NCI-H1105 treated with DMSO at 0.1 percent for 48 hours (cell line): ENCODE measurements at regions not wholly inside any gene's neighbourhood (a gene's known extent, or its start where the extent isn't known, plus 50 kb on each side); places are given as distances from the start of the nearest gene placed in this dataset.
"Not testable (repeated sequence)": the region's sequence is repeated elsewhere in the genome, so short reads cannot be mapped to it uniquely, and the experiment has no call there.

ENCODE experiments used
- DNase-seq: peaks from one replicate; lab custom pipeline; 2025; lab: John Stamatoyannopoulos, UW

DNA sequence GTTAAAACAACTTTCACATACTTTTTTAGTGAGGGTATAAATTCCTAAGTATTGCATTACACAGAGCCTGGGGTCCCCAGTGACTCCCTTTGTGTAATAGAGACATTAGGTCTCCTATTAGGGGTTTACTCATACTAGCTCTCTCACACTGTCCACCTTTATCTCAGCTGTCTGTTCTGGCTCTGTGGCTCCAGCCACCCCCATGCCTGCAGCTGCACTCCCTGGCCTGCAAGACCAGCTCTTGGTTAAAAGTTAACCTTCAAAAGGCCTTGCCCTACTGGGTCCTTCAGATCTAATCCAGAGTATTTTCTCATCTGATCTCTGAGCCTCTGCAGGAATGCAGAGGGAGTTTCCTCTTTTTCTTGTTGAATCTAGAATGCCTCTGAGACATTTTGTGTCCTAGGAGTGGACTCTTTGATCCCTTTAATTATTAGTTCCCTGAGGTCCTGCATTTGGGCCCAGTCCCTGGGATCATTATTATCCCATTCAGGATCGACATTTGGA lies 280.9 kb downstream of the PYDC2 start:
- not testable (repeated sequence) for DNase-seq

GRCh38 chr3:191743283-191743682 lies 282.3 kb downstream of the PYDC2 start:
- DNase-seq, result no peak

DNA sequence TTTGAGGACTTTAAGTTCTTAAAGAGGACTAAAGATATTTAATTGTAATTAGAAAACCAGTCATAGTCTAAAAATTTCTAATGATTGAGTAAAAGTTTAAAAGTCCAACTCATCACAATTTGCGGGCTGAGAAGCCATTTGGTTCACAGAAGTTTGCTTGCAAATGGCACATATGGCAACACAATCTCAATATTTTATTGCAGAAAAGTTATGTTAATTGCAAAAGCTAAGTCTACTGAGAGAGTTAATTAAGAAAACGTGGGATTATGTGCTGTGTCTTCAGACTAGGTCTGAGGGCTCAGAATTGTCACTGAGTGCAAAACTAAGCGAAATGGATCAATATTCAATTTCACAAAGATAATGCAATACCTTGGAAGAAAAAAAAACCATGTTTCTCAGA lies 289.7 kb downstream of the PYDC2 start:
- DNase-seq, result no peak

GRCh38 chr3:191753196-191753595 lies 292.2 kb downstream of the PYDC2 start:
- DNase-seq, result no peak

GRCh38 chr3:191761906-191762305 lies 300.9 kb downstream of the PYDC2 start:
- no peak for DNase-seq

DNA sequence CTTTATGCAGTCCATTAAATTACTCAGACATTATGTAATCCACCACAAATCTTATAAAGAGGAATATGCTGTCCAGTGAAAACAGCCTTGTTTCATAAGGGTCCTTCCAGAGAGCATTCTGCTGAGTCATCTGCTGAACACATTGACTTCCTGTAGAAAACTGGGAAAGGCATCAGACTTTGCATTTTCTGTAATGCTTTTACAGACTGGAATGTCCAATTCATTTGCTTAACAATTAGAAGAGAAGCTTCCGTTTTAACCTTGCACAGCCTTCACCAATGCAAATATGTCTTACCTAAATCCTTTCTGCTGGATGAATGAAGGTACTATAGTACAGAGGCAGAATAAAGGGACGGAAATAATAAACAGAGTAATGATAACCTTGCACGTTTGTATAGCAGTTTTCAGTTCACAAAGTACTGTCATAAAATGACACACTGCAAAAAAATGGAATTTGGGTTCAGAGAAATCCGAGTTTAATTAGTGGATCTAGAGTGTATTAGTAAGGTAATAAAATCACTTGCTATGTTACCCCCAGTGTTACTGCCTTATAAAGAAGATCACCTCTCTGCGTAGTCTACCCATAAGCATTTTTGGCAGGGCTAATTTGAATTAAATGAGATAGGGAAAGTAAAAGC lies 301.5 kb downstream of the PYDC2 start:
- no peak for DNase-seq

- DNase-seq, result no peak
Observed at GRCh38 chr3:191768421-191768820, 307.5 kb downstream of the PYDC2 start.

DNA sequence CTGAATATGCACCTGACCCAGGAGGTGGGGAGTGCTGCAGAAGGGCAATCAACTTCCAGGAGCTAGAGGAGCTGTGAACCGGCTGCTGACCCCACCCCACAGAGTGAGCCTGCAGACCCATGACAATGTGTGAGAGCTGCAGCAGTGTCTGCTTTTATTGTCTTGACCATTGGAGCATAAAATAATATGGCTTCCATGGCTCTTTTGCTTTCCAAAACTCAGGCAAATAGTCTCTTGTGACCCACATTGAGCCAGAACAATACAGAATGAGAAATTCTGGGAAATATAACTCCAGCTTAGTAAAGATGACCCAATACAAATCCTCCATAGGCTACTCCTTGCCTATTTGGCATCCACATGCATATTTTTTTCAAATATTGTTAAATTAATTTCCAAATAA lies 309.6 kb downstream of the PYDC2 start:
- no peak for DNase-seq

DNA sequence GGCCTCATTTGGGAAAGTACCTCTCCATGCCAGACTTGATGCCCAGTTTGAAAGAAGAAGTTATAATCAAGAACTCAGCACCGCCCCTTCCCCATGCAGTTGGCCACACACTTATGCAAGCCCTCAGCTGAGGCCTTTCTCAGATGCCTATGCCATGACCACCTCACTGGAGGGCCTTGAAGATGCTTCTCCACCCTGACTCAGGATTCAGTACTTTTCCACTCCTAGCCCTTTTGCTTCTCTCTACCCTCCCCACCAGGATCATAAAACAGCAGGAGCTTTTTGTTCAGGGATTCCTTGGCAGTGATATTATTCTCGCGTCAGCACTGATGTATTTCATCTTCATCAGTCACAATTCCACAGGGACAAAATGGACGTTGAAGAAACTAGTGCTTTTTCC lies 313.5 kb downstream of the PYDC2 start:
- no peak for DNase-seq

GRCh38 chr3:191775451-191776233 lies 314.7 kb downstream of the PYDC2 start:
- DNase-seq, result no peak

DNA sequence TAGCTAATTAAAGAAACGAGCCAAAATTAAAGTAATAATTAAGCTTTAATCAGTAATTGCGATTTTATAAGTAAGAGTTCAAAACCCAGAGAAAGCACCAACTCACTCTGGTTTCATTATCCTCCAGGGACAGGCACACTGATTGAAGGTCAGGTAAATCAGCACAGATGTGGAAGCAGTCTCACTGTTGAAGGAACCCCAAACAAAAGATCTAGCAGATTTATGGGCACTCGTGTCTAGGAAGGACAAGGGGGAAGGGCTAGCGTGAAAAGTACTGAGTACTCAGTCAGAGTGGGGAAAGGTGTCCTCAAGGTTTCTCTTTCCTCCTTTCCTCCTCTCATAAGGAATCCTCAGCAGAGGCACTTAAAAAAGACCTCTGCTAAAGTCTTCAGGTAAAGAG lies 320.1 kb downstream of the PYDC2 start:
- no peak for DNase-seq

GRCh38 chr3:191783024-191783423 lies 322.1 kb downstream of the PYDC2 start:
- DNase-seq, result no peak

- DNase-seq, result no peak
Observed at GRCh38 chr3:191790934-191791333, 330.0 kb downstream of the PYDC2 start.

GRCh38 chr3:191792580-191792979 lies 331.6 kb downstream of the PYDC2 start:
- no peak for DNase-seq

DNA sequence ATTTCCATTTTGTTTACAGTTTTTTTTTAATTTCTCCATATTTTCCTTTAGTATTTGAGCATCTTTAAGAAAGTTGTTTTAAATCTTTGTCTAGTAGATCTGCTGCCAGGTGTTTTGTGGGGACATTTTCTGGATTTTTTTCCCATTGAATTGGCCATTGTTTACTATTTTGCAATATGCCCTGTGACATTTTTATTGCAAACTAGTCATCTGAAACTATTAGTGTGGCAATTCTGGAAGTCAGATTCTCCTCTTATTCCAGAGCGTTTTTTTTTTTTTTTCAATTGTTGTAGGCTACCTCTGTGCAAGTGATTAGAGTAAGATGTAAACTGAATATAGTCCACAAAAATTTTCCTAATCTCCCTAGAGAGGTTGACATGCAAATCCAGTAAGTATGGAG lies 334.2 kb downstream of the PYDC2 start:
- DNase-seq, result no peak

DNA sequence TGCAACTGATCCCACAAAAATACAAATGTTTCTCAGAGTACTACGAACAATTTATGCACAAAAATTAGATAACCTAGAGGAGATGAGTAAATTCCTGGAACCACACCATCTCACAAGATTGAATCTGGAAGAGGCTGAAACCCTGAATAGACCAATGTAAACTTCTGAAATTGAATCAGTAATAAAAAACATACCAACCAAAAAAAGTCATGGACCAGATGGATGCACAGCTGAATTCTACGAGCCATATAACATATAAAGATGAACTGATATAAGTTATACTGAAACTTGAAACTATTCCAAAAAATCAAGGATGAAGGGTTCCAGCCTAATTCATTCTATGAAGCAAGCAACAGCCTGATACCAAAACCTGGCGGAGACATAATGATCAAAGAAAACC lies 336.3 kb downstream of the PYDC2 start:
- DNase-seq, result no peak

GRCh38 chr3:191802671-191803070 lies 341.7 kb downstream of the PYDC2 start:
- DNase-seq, result no peak

- DNase-seq, result no peak
Observed at GRCh38 chr3:191804935-191805334, 344.0 kb downstream of the PYDC2 start.

- no peak for DNase-seq
Observed at GRCh38 chr3:191808073-191808472, 347.1 kb downstream of the PYDC2 start.

- no peak for DNase-seq
Observed at GRCh38 chr3:191809326-191809949, 348.5 kb downstream of the PYDC2 start.

DNA sequence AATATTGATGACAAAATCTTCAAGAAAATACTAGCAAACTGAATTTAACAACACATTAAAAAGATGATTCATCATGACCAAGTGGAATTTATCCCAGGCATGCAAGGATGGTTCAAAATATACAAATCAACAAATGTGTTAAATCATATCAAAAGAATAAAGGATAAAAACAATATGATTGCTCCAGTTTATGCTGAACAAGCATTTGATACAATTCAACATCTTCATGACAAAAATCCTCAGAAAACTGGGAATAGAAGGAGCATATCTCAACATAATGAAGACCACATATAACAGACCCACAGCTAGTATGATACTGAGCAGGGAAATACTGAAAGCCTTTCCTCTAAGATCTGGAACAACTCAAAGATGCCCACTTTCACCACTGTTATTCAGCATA lies 352.3 kb downstream of the PYDC2 start:
- DNase-seq, result no peak

- no peak for DNase-seq
Observed at GRCh38 chr3:191848818-191849217, 387.9 kb downstream of the PYDC2 start.

- DNase-seq, result no peak
Observed at GRCh38 chr3:191859531-191859930, 398.6 kb downstream of the PYDC2 start.
